ENCODE measurements at regions not wholly inside any gene's neighbourhood (a gene's known extent, or its start where the extent isn't known, plus 50 kb on each side); places are given as distances from the start of the nearest gene placed in this dataset.

GRCh38 chr4:67236788-67237187 is 308.5 kb downstream of the CENPC start:
- no peak for DNase-seq (ENCODE audit: low read depth in 4 of 4, low spot score in 3 of 4)

- DNase-seq (ENCODE audit: low read depth in 4 of 4, low spot score in 3 of 4): no peak
These were observed 309.0 kb downstream of the CENPC start for GRCh38 chr4:67236318-67236717.

GRCh38 chr4:67234296-67234695 is 311.0 kb downstream of the CENPC start:
- DNase-seq (ENCODE audit: low read depth in 4 of 4, low spot score in 3 of 4): no peak

- no peak for DNase-seq (ENCODE audit: low read depth in 4 of 4, low spot score in 3 of 4)
These were observed 316.2 kb downstream of the CENPC start for GRCh38 chr4:67229148-67229547.

GRCh38 chr4:67220861-67221260 is 324.4 kb downstream of the CENPC start:
- DNase-seq (ENCODE audit: low read depth in 4 of 4, low spot score in 3 of 4): no peak

GRCh38 chr4:67218883-67219282 is 326.4 kb downstream of the CENPC start:
- DNase-seq (ENCODE audit: low read depth in 4 of 4, low spot score in 3 of 4): no peak

- no peak for DNase-seq (ENCODE audit: low read depth in 4 of 4, low spot score in 3 of 4)
These were observed 337.3 kb downstream of the CENPC start for GRCh38 chr4:67207941-67208441.

- no peak for DNase-seq (ENCODE audit: low read depth in 4 of 4, low spot score in 3 of 4)
These were observed 340.9 kb downstream of the CENPC start for GRCh38 chr4:67204441-67204840.

- no peak for DNase-seq (ENCODE audit: low read depth in 4 of 4, low spot score in 3 of 4)
These were observed 344.0 kb downstream of the CENPC start for GRCh38 chr4:67201334-67201733.

GRCh38 chr4:67198727-67199126 is 346.6 kb downstream of the CENPC start:
- peak; percentile 16 to 35 (median 24) for DNase-seq (ENCODE audit: low read depth in 4 of 4, low spot score in 3 of 4)

GRCh38 chr4:67167849-67168248 is 377.5 kb downstream of the CENPC start:
- no peak for DNase-seq (ENCODE audit: low read depth in 4 of 4, low spot score in 3 of 4)

- no peak for DNase-seq (ENCODE audit: low read depth in 4 of 4, low spot score in 3 of 4)
These were observed 382.6 kb downstream of the CENPC start for GRCh38 chr4:67162690-67163089.

GRCh38 chr4:67161311-67161710 is 384.0 kb downstream of the CENPC start:
- no peak for DNase-seq (ENCODE audit: low read depth in 4 of 4, low spot score in 3 of 4)

GRCh38 chr4:67160394-67160793 is 384.9 kb downstream of the CENPC start:
- no peak for DNase-seq (ENCODE audit: low read depth in 4 of 4, low spot score in 3 of 4)

- DNase-seq (ENCODE audit: low read depth in 4 of 4, low spot score in 3 of 4): no peak
These were observed 386.6 kb downstream of the CENPC start for GRCh38 chr4:67158666-67159065.

- DNase-seq (ENCODE audit: low read depth in 4 of 4, low spot score in 3 of 4): no peak
These were observed 392.3 kb downstream of the CENPC start for GRCh38 chr4:67152976-67153375.

- peak in 1 of 4 donors; percentile 19 for DNase-seq (ENCODE audit: low read depth in 4 of 4, low spot score in 3 of 4)
These were observed 393.6 kb downstream of the CENPC start for GRCh38 chr4:67151376-67152343.

- DNase-seq (ENCODE audit: low read depth in 4 of 4, low spot score in 3 of 4): no peak
These were observed 403.7 kb downstream of the CENPC start for GRCh38 chr4:67141586-67141985.

- DNase-seq (ENCODE audit: low read depth in 4 of 4, low spot score in 3 of 4): no peak
These were observed 410.7 kb downstream of the CENPC start for GRCh38 chr4:67134616-67135015.

GRCh38 chr4:67133162-67133561 is 412.1 kb downstream of the CENPC start:
- DNase-seq (ENCODE audit: low read depth in 4 of 4, low spot score in 3 of 4): no peak

- no peak for DNase-seq (ENCODE audit: low read depth in 4 of 4, low spot score in 3 of 4)
These were observed 414.1 kb downstream of the CENPC start for GRCh38 chr4:67131224-67131623.

- DNase-seq (ENCODE audit: low read depth in 4 of 4, low spot score in 3 of 4): no peak
These were observed 414.9 kb downstream of the CENPC start for GRCh38 chr4:67130411-67130810.

Data from right renal pelvis (tissue), 4 donors.